GM23338 (cell line): ENCODE measurements at regions not wholly inside any gene's neighbourhood (a gene's known extent, or its start where the extent isn't known, plus 50 kb on each side); places are given as distances from the start of the nearest gene placed in this dataset.

ENCODE experiments used
- ATAC-seq: fragments of 200-7000 bp; cut with Tn5 transposase; 3 replicates; pipeline ENCODE4 v1.9.1; 2020
- DNase-seq: peaks from one replicate; pipeline ENCODE4 v3.0.0-alpha.2; 2015; ENCODE audit warnings: low spot score
- H2AFZ ChIP-seq: fragments of 200-600 bp; sonication (generic); 2 replicates; pipeline ENCODE4 v1.8.0; 2016; ENCODE audit warnings: antibody characterized with exemption, mild to moderate bottlenecking, moderate library complexity
- H3F3A ChIP-seq: fragments of 200-600 bp; sonication (generic); replicated peaks from 2 replicates; pipeline ENCODE4 v1.8.0; 2017; ENCODE audit warnings: antibody characterized with exemption, mixed run types, low read depth
- H3K27ac ChIP-seq: fragments of 200-600 bp; sonication (generic); 2 replicates; pipeline ENCODE4 v1.6.1; 2016; ENCODE audit warnings: low read depth
- H3K27me3 ChIP-seq: fragments of 200-600 bp; sonication (generic); 2 replicates; pipeline ENCODE4 v1.8.0; 2016; ENCODE audit warnings: mild to moderate bottlenecking, mixed run types, moderate library complexity; ENCODE audit not compliant: insufficient read depth
- H3K36me3 ChIP-seq: fragments of 200-600 bp; sonication (generic); 2 replicates; pipeline ENCODE4 v1.8.0; 2016; ENCODE audit warnings: mild to moderate bottlenecking; ENCODE audit not compliant: insufficient read depth
- H3K4me1 ChIP-seq: fragments of 200-600 bp; sonication (generic); 2 replicates; pipeline ENCODE4 v1.8.0; 2016; ENCODE audit warnings: mild to moderate bottlenecking, moderate library complexity; ENCODE audit not compliant: insufficient read depth
- H3K4me2 ChIP-seq: fragments of 200-600 bp; sonication (generic); 2 replicates; pipeline ENCODE4 v1.7.1; 2017; ENCODE audit warnings: mixed run types
- H3K4me3 ChIP-seq: fragments of 200-600 bp; sonication (generic); 2 replicates; pipeline ENCODE4 v1.6.1; 2016; ENCODE audit warnings: mixed run types
- H3K79me2 ChIP-seq: fragments of 200-600 bp; sonication (generic); replicated peaks from 2 replicates; pipeline ENCODE4 v1.8.0; 2017; ENCODE audit warnings: mild to moderate bottlenecking; ENCODE audit not compliant: insufficient read depth
- H3K9me2 ChIP-seq: fragments of 200-600 bp; sonication (generic); 2 replicates; pipeline ENCODE4 v1.8.0; 2017; ENCODE audit not compliant: insufficient read depth
- H4K20me1 ChIP-seq: fragments of 200-600 bp; sonication (generic); replicated peaks from 2 replicates; pipeline ENCODE4 v1.8.0; 2017; ENCODE audit warnings: mild to moderate bottlenecking; ENCODE audit not compliant: insufficient read depth
- H3K27ac Mint-ChIP-seq: 2 replicates; pipeline ENCODE4 v1.8.0; 2020; ENCODE audit warnings: inconsistent platforms, mild to moderate bottlenecking, moderate library complexity, mixed read lengths
- H3K27me3 Mint-ChIP-seq: 3 replicates; pipeline ENCODE4 v1.8.0; 2022; ENCODE audit warnings: low read depth, mild to moderate bottlenecking, moderate library complexity, mixed read lengths, inconsistent platforms; ENCODE audit not compliant: insufficient read depth, poor library complexity
- H3K36me3 Mint-ChIP-seq: 3 replicates; pipeline ENCODE4 v1.8.0; 2021; ENCODE audit warnings: low read depth, mild to moderate bottlenecking, inconsistent platforms, moderate library complexity, mixed read lengths
- H3K4me1 Mint-ChIP-seq: 3 replicates; pipeline ENCODE4 v1.8.0; 2020; ENCODE audit warnings: mild to moderate bottlenecking, inconsistent platforms, mixed read lengths
- H3K4me3 Mint-ChIP-seq: 3 replicates; pipeline ENCODE4 v1.8.0; 2021; ENCODE audit warnings: moderate library complexity, mild to moderate bottlenecking, inconsistent platforms, mixed read lengths
- H3K9me3 Mint-ChIP-seq: 3 replicates; pipeline ENCODE4 v1.8.0; 2020; ENCODE audit warnings: moderate library complexity, mild to moderate bottlenecking, inconsistent platforms, mixed read lengths
- CREB1 ChIP-seq: fragments of 250-450 bp; sonication (Bioruptor Pico); IDR thresholded peaks from 2 replicates; pipeline ENCODE4 v1.5.0; 2020; ENCODE audit warnings: low read depth, mild to moderate bottlenecking, moderate library complexity
- EZH2 ChIP-seq: fragments of 200-600 bp; sonication (generic); IDR thresholded peaks from one replicate; pipeline ENCODE4 v1.8.0; 2017; ENCODE audit warnings: antibody characterized with exemption, mild to moderate bottlenecking, low read depth; ENCODE audit not compliant: unreplicated experiment
- EZH2phosphoT487 ChIP-seq: fragments of 200-600 bp; sonication (generic); IDR thresholded peaks from one replicate; pipeline ENCODE4 v1.8.1; 2018; ENCODE audit warnings: antibody characterized with exemption; ENCODE audit not compliant: unreplicated experiment
- JUNB ChIP-seq: IDR thresholded peaks from one replicate; pipeline ENCODE4 v1.6.1; 2016; ENCODE audit warnings: antibody characterized with exemption; ENCODE audit not compliant: unreplicated experiment
- NANOG ChIP-seq: IDR thresholded peaks from 2 replicates; pipeline ENCODE4 v1.6.1; 2016; ENCODE audit warnings: antibody characterized with exemption, borderline replicate concordance
- POLR2AphosphoS5 ChIP-seq: IDR thresholded peaks from 2 replicates; pipeline ENCODE4 v1.6.1; 2016; ENCODE audit warnings: antibody characterized with exemption, low read depth
- STAT1 ChIP-seq: IDR thresholded peaks from one replicate; pipeline ENCODE4 v1.6.1; 2016; ENCODE audit warnings: antibody characterized with exemption; ENCODE audit not compliant: unreplicated experiment
- ZNF114 ChIP-seq: fragments of 250-450 bp; sonication (Bioruptor Pico); IDR thresholded peaks from 2 replicates; pipeline ENCODE4 v1.5.0; 2020; ENCODE audit warnings: mild to moderate bottlenecking, moderate library complexity
- ZNF331 ChIP-seq: fragments of 250-450 bp; sonication (Bioruptor Pico); IDR thresholded peaks from 2 replicates; pipeline ENCODE4 v1.5.0; 2020; ENCODE audit warnings: low read depth, mild to moderate bottlenecking, moderate library complexity
- TF ChIP-seq, protein P1 (sequence below): fragments of 250-450 bp; sonication (Bioruptor Pico); IDR thresholded peaks from 2 replicates; pipeline ENCODE4 v1.5.0; 2020; ENCODE audit warnings: mild to moderate bottlenecking, moderate library complexity
- TF ChIP-seq, protein P2 (sequence below): IDR thresholded peaks from one replicate; pipeline ENCODE4 v1.6.1; 2018; ENCODE audit warnings: antibody characterized with exemption; ENCODE audit not compliant: unreplicated experiment
- TF ChIP-seq, protein P3 (sequence below): IDR thresholded peaks from 2 replicates; pipeline ENCODE4 v1.6.1; 2016; ENCODE audit warnings: antibody characterized with exemption
- TF ChIP-seq, protein P4 (sequence below), 2 experiments: fragments of 200-600 bp in 1 of 2; sonication (generic) in 1 of 2; conservative IDR thresholded peaks; 2 replicates each; pipeline versions ENCODE4 v1.5.1 to v1.6.1; 2016 to 2017; ENCODE audit warnings: antibody characterized with exemption in 2 of 2, low read depth in 2 of 2, mild to moderate bottlenecking in 2 of 2, moderate library complexity in 1 of 2

DNA sequence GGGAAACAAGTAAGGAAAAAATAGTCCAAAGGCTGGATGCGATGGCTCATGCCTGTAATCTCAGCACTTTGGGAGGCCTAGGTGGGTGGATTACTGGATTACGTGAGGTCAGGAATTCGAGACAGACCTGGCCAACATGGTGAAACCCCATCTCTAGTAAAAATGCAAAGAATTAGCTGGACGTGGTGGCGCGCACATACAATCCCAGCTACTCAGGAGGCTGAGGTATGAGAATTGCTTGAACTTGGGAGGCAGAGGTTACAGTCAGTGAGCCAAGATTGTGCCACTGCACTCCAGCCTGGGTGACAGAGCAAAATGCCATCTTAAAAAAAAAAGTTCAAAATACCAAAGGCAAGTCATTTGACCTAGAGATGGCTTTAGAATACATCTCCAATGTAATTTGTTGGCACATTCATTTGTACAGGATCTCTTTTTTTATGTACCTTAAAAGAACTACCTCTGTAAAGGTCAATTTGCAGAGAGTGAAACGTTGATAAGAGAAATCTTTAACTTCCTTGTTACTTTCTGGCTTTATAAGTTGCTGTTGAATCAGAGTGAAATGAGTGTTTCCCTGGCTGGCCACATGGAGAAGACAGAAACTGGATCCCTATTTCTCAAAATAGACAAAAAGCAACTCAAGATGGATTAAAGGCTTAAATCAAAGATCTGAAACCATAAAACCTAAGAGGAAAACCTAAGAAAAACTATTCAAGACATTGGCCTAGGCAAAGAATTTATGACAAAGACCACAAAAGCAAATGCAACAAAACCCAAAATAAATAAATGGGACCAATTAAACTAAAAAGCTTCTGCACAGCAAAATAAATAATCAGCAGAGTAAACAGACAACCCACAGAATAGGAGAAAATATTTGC, 260.7 kb downstream of the KLF6 start:
- no peak for TF ChIP-seq EZH2
- TF ChIP-seq CREB1 = no peak
- TF ChIP-seq ZNF114 = no peak
- TF ChIP-seq, protein P1, sequence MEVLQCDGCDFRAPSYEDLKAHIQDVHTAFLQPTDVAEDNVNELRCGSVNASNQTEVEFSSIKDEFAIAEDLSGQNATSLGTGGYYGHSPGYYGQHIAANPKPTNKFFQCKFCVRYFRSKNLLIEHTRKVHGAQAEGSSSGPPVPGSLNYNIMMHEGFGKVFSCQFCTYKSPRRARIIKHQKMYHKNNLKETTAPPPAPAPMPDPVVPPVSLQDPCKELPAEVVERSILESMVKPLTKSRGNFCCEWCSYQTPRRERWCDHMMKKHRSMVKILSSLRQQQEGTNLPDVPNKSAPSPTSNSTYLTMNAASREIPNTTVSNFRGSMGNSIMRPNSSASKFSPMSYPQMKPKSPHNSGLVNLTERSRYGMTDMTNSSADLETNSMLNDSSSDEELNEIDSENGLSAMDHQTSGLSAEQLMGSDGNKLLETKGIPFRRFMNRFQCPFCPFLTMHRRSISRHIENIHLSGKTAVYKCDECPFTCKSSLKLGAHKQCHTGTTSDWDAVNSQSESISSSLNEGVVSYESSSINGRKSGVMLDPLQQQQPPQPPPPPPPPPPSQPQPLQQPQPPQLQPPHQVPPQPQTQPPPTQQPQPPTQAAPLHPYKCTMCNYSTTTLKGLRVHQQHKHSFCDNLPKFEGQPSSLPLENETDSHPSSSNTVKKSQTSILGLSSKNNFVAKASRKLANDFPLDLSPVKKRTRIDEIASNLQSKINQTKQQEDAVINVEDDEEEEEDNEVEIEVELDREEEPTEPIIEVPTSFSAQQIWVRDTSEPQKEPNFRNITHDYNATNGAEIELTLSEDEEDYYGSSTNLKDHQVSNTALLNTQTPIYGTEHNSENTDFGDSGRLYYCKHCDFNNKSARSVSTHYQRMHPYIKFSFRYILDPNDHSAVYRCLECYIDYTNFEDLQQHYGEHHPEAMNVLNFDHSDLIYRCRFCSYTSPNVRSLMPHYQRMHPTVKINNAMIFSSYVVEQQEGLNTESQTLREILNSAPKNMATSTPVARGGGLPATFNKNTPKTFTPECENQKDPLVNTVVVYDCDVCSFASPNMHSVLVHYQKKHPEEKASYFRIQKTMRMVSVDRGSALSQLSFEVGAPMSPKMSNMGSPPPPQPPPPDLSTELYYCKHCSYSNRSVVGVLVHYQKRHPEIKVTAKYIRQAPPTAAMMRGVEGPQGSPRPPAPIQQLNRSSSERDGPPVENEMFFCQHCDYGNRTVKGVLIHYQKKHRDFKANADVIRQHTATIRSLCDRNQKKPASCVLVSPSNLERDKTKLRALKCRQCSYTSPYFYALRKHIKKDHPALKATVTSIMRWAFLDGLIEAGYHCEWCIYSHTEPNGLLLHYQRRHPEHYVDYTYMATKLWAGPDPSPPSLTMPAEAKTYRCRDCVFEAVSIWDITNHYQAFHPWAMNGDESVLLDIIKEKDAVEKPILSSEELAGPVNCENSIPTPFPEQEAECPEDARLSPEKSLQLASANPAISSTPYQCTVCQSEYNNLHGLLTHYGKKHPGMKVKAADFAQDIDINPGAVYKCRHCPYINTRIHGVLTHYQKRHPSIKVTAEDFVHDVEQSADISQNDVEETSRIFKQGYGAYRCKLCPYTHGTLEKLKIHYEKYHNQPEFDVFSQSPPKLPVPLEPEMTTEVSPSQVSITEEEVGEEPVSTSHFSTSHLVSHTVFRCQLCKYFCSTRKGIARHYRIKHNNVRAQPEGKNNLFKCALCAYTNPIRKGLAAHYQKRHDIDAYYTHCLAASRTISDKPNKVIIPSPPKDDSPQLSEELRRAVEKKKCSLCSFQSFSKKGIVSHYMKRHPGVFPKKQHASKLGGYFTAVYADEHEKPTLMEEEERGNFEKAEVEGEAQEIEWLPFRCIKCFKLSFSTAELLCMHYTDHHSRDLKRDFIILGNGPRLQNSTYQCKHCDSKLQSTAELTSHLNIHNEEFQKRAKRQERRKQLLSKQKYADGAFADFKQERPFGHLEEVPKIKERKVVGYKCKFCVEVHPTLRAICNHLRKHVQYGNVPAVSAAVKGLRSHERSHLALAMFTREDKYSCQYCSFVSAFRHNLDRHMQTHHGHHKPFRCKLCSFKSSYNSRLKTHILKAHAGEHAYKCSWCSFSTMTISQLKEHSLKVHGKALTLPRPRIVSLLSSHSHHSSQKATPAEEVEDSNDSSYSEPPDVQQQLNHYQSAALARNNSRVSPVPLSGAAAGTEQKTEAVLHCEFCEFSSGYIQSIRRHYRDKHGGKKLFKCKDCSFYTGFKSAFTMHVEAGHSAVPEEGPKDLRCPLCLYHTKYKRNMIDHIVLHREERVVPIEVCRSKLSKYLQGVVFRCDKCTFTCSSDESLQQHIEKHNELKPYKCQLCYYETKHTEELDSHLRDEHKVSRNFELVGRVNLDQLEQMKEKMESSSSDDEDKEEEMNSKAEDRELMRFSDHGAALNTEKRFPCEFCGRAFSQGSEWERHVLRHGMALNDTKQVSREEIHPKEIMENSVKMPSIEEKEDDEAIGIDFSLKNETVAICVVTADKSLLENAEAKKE (CRISPR knock-in tag) = no peak
- TF ChIP-seq JUNB = no peak
- TF ChIP-seq EZH2phosphoT487 = no peak
- TF ChIP-seq ZNF331 (CRISPR knock-in tag) = no peak
- TF ChIP-seq, protein P2, sequence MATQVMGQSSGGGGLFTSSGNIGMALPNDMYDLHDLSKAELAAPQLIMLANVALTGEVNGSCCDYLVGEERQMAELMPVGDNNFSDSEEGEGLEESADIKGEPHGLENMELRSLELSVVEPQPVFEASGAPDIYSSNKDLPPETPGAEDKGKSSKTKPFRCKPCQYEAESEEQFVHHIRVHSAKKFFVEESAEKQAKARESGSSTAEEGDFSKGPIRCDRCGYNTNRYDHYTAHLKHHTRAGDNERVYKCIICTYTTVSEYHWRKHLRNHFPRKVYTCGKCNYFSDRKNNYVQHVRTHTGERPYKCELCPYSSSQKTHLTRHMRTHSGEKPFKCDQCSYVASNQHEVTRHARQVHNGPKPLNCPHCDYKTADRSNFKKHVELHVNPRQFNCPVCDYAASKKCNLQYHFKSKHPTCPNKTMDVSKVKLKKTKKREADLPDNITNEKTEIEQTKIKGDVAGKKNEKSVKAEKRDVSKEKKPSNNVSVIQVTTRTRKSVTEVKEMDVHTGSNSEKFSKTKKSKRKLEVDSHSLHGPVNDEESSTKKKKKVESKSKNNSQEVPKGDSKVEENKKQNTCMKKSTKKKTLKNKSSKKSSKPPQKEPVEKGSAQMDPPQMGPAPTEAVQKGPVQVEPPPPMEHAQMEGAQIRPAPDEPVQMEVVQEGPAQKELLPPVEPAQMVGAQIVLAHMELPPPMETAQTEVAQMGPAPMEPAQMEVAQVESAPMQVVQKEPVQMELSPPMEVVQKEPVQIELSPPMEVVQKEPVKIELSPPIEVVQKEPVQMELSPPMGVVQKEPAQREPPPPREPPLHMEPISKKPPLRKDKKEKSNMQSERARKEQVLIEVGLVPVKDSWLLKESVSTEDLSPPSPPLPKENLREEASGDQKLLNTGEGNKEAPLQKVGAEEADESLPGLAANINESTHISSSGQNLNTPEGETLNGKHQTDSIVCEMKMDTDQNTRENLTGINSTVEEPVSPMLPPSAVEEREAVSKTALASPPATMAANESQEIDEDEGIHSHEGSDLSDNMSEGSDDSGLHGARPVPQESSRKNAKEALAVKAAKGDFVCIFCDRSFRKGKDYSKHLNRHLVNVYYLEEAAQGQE = no peak
- TF ChIP-seq, protein P3, sequence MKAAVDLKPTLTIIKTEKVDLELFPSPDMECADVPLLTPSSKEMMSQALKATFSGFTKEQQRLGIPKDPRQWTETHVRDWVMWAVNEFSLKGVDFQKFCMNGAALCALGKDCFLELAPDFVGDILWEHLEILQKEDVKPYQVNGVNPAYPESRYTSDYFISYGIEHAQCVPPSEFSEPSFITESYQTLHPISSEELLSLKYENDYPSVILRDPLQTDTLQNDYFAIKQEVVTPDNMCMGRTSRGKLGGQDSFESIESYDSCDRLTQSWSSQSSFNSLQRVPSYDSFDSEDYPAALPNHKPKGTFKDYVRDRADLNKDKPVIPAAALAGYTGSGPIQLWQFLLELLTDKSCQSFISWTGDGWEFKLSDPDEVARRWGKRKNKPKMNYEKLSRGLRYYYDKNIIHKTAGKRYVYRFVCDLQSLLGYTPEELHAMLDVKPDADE = no peak
- TF ChIP-seq NANOG = no peak
- no peak for TF ChIP-seq STAT1
- no peak for TF ChIP-seq POLR2AphosphoS5
- TF ChIP-seq, protein P4, sequence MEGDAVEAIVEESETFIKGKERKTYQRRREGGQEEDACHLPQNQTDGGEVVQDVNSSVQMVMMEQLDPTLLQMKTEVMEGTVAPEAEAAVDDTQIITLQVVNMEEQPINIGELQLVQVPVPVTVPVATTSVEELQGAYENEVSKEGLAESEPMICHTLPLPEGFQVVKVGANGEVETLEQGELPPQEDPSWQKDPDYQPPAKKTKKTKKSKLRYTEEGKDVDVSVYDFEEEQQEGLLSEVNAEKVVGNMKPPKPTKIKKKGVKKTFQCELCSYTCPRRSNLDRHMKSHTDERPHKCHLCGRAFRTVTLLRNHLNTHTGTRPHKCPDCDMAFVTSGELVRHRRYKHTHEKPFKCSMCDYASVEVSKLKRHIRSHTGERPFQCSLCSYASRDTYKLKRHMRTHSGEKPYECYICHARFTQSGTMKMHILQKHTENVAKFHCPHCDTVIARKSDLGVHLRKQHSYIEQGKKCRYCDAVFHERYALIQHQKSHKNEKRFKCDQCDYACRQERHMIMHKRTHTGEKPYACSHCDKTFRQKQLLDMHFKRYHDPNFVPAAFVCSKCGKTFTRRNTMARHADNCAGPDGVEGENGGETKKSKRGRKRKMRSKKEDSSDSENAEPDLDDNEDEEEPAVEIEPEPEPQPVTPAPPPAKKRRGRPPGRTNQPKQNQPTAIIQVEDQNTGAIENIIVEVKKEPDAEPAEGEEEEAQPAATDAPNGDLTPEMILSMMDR (conservative IDR thresholded peaks at IDR 0.05; ENCODE audit: low read depth in 2 of 2) = no peak
- Histone ChIP-seq H3F3A (no peaks in the 10 kb centered on the region), H3K27me3 (no peaks in the 10 kb centered on the region), H3K4me1 (no peaks in the 10 kb centered on the region), H3K79me2 (no peaks in the 10 kb centered on the region), H2AFZ (no peak overlapping the region), H3K9me2 (peaks cover 5% of the 10 kb centered on the region), H4K20me1 (no peaks in the 10 kb centered on the region), H3K4me2 (no peak overlapping the region), H3K36me3 (no peaks in the 10 kb centered on the region), H3K27ac (no peak overlapping the region), H3K4me3 (no peak overlapping the region)
- no peaks in the 10 kb centered on the region for H3K36me3 Mint-ChIP-seq
- no peak overlapping the region for H3K4me3 Mint-ChIP-seq
- ATAC-seq = no peak
- no peak overlapping the region for H3K27ac Mint-ChIP-seq
- H3K27me3 Mint-ChIP-seq = no peaks in the 10 kb centered on the region
- H3K9me3 Mint-ChIP-seq = no peaks in the 10 kb centered on the region; the same call in 2 of the 3 replicates
- no peaks in the 10 kb centered on the region for H3K4me1 Mint-ChIP-seq
- DNase-seq = no peak
